ENCODE measurements at regions not wholly inside any gene's neighbourhood (a gene's known extent, or its start where the extent isn't known, plus 50 kb on each side); places are given as distances from the start of the nearest gene placed in this dataset.
"Not testable (repeated sequence)": the region's sequence is repeated elsewhere in the genome, so short reads cannot be mapped to it uniquely, and the experiment has no call there.

GRCh38 chr3:5994651-5995050, 807.1 kb downstream of the EDEM1 start:
- intact Hi-C loops (cut with DNase I), result no loop called here
- no peak for TF ChIP-seq POLR2A (IDR thresholded peaks at IDR 0.05)
- TF ChIP-seq, protein P1, sequence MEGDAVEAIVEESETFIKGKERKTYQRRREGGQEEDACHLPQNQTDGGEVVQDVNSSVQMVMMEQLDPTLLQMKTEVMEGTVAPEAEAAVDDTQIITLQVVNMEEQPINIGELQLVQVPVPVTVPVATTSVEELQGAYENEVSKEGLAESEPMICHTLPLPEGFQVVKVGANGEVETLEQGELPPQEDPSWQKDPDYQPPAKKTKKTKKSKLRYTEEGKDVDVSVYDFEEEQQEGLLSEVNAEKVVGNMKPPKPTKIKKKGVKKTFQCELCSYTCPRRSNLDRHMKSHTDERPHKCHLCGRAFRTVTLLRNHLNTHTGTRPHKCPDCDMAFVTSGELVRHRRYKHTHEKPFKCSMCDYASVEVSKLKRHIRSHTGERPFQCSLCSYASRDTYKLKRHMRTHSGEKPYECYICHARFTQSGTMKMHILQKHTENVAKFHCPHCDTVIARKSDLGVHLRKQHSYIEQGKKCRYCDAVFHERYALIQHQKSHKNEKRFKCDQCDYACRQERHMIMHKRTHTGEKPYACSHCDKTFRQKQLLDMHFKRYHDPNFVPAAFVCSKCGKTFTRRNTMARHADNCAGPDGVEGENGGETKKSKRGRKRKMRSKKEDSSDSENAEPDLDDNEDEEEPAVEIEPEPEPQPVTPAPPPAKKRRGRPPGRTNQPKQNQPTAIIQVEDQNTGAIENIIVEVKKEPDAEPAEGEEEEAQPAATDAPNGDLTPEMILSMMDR (IDR thresholded peaks at IDR 0.05), result no peak
- TF ChIP-seq POLR2AphosphoS5 (IDR thresholded peaks at IDR 0.05), result no peak
- TF ChIP-seq EP300 (IDR thresholded peaks at IDR 0.05), result no peak
- H3K4me3 ChIP-seq, result no peak overlapping the region
- no peaks in the 10 kb centered on the region for H3K36me3 ChIP-seq
- H3K27ac ChIP-seq, result no peak overlapping the region
- 87 to 95% methylated on average over 1 of the region's 1 CpG for WGBS, 2 donors
- H3K27me3 ChIP-seq, result no peaks in the 10 kb centered on the region
- H3K4me1 ChIP-seq, result no peaks in the 10 kb centered on the region
- no peak for DNase-seq
- H3K9me3 ChIP-seq, result no peaks in the 10 kb centered on the region

DNA sequence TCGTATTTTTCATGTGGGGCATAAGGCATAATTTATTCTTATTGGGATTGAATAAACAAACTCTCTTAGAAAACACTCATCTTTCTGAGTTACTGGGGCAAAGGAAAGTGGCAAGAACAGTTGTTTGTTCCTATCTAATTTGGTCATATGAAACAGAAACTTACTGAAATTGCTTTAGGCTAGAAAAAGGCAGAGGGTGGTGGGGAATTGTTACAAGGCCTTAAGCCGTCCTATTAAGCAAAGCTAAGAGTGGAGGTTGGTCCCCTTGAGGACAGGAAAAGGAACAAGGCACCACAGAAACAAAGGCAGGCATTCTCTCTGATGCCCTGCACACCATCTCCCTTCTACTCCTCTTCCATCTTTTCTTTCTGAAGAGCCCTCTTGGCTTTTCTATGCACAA, 830.9 kb downstream of the EDEM1 start:
- Histone ChIP-seq H3K36me3 (no peaks in the 10 kb centered on the region), H3K4me1 (no peaks in the 10 kb centered on the region), H3K4me3 (no peak overlapping the region), H3K27me3 (no peaks in the 10 kb centered on the region), H3K27ac (no peak overlapping the region), H3K9me3 (peaks cover 0 to 4% (median 0%) of the 10 kb centered on the region in 4 donors)
- WGBS, 2 donors, result 80 to 84% methylated on average over 2 of the region's 2 CpGs
- DNase-seq, result no peak
- TF ChIP-seq EP300 (IDR thresholded peaks at IDR 0.05) (no peak), POLR2AphosphoS5 (IDR thresholded peaks at IDR 0.05) (no peak), POLR2A (IDR thresholded peaks at IDR 0.05) (no peak)
- TF ChIP-seq, protein P1 (IDR thresholded peaks at IDR 0.05), result no peak
- intact Hi-C loops (cut with DNase I), result no loop called here

- Histone ChIP-seq H3K4me1 (no peaks in the 10 kb centered on the region), H3K4me3 (no peak overlapping the region), H3K27ac (no peak overlapping the region), H3K27me3 (no peaks in the 10 kb centered on the region), H3K9me3 (no peaks in the 10 kb centered on the region), H3K36me3 (no peaks in the 10 kb centered on the region)
- TF ChIP-seq POLR2AphosphoS5 (IDR thresholded peaks at IDR 0.05) (no peak), POLR2A (IDR thresholded peaks at IDR 0.05) (no peak), EP300 (IDR thresholded peaks at IDR 0.05) (no peak)
- TF ChIP-seq, protein P1 (IDR thresholded peaks at IDR 0.05), result no peak
- no peak for DNase-seq
- intact Hi-C loops (cut with DNase I), result no loop called here
These were observed 835.1 kb downstream of the EDEM1 start for GRCh38 chr3:6022621-6023020.

DNA sequence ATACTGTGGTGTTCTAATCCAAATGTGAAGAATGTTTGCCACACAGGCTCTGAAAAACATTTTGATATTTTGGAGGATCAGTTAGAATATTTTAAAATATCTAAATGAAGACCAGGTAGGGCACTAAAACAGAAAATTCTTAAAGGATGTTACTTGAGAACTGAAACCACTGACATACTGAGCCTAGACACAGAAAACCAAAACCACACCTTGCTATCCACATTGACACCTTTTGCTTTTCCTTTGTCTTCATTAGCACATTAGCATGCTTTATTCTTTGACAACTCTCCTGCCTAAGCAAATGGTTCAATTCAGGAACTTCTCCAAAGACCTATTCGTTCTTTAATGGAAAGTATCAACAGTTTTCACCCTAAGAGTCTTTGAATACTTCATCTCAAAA, 835.9 kb upstream of the GRM7 start:
- Histone ChIP-seq H3K27me3 (no peaks in the 10 kb centered on the region), H3K4me3 (no peak overlapping the region), H3K9me3 (no peaks in the 10 kb centered on the region), H3K4me1 (no peaks in the 10 kb centered on the region), H3K27ac (no peak overlapping the region), H3K36me3 (no peaks in the 10 kb centered on the region)
- DNase-seq, result no peak
- intact Hi-C loops (cut with DNase I), result no loop called here
- no peak for TF ChIP-seq POLR2A (IDR thresholded peaks at IDR 0.05)
- TF ChIP-seq POLR2AphosphoS5 (IDR thresholded peaks at IDR 0.05), result no peak
- TF ChIP-seq EP300 (IDR thresholded peaks at IDR 0.05), result no peak
- TF ChIP-seq, protein P1 (IDR thresholded peaks at IDR 0.05), result no peak
- 76 to 83% methylated on average over 1 of the region's 1 CpG for WGBS, 2 donors

DNA sequence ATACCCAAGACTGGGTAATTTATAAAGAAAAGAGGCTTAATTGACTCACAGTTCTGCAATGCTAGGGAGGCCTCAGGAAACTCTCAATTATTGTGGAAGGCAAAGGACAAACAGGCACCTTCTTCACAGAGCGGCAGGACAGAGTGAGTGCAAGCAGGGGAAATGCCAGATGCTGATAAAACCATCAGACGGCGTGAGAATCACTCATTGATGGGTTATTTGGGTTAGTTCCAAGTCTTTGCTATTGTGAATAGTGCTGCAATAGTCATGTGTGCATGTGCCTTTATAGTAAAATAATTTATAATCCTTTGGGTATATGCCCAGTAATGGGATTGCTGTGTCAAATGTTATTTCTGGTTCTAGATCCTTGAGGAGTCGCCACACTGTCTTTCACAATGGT, 830.3 kb upstream of the GRM7 start:
- H3K9me3 ChIP-seq, result not testable (repeated sequence)

More for the DNA sequence above, 830.3 kb upstream of the GRM7 start:
- H3K27me3 ChIP-seq; DNase-seq; H3K27ac ChIP-seq; intact Hi-C loops (cut with DNase I); H3K4me1 ChIP-seq; H3K36me3 ChIP-seq; H3K4me3 ChIP-seq: not testable (repeated sequence)
- WGBS, 2 donors, result 82 to 86% methylated on average over 4 of the region's 4 CpGs
